ENCODE measurements at regions not wholly inside any gene's neighbourhood (a gene's known extent, or its start where the extent isn't known, plus 50 kb on each side); places are given as distances from the start of the nearest gene placed in this dataset.

DNA sequence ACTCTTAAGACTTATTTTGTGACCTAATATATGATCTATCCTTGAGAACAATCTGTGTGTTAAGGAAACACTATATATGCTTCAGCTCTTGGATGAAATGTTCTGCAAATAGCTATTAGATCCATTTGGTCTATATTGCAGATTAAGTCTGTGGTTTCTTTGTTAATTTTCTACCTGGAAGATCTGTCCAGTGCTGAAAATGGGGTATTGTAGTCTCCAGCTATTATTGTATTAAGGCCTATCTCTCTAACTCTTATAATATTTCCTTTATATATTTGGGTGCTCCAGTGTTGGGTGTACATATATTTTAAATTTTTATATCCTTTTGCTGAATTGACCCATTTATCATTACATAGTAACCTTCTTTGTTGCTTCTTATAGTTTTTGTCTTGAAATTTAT is 992.7 kb upstream of the CDH2 start (continued):
- TF ChIP-seq, protein P1, sequence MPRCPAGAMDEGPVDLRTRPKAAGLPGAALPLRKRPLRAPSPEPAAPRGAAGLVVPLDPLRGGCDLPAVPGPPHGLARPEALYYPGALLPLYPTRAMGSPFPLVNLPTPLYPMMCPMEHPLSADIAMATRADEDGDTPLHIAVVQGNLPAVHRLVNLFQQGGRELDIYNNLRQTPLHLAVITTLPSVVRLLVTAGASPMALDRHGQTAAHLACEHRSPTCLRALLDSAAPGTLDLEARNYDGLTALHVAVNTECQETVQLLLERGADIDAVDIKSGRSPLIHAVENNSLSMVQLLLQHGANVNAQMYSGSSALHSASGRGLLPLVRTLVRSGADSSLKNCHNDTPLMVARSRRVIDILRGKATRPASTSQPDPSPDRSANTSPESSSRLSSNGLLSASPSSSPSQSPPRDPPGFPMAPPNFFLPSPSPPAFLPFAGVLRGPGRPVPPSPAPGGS (IDR thresholded peaks at IDR 0.05), result no peak

DNA sequence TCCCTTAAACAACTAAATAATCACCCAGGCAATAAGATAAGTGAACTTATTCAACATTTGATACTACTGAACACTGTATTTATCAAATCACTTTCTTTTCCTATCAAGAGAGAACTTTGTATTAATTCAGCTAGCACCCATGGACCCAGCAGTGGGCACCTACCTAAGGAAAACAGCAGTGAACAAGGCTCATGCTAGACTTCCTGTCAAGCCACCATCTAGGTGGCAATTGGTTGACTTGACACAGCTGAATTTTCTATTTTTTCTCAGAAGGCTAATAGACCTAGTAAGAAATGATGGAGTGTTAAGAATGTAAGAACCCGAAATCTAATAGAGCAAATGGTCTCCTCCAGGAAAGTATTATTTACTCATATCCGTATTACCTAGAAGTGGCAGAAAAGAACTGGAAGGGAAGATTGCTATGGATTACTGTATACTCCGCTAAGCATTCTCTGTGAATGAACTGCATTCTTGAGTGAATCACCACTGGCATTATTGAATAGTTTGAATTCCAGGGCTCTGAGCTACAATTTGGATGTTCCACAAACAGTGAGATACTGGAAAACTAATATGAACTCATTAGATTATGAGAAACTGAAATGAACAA is 988.2 kb upstream of the CDH2 start:
- FAIRE-seq (no peak), DNase-seq (ENCODE audit: low read depth in 1 of 2, low spot score in 1 of 2) (peak; percentile 19 to 57), ATAC-seq (peak; percentile 85 to 95)
- peaks cover 34% of the 10 kb centered on the region for H3K4me1 ChIP-seq
- peak overlapping the region; percentile 74 for H3K4me2 ChIP-seq
- TF ChIP-seq KDM5A (IDR thresholded peaks at IDR 0.05) (no peak), JUNB (IDR thresholded peaks at IDR 0.05) (peak; percentile 85), RAD21 (conservative IDR thresholded peaks at IDR 0.05 in 1 of 2, IDR thresholded peaks at IDR 0.05 in 1 of 2) (peak; percentile 16 to 21; a peak in 2 of 5 replicates), RNF2 (IDR thresholded peaks at IDR 0.05; ENCODE audit: borderline replicate concordance, low read depth) (no peak), POLR2A (IDR thresholded peaks at IDR 0.05; ENCODE audit: low read length) (no peak), CBX2 (IDR thresholded peaks at IDR 0.05; ENCODE audit: borderline replicate concordance, low read depth) (no peak), EP300 (IDR thresholded peaks at IDR 0.05) (peak in 1 of 2 experiments; percentile 45; a peak in 1 of 5 replicates), RARB (CRISPR knock-in tag; IDR thresholded peaks at IDR 0.05) (no peak), GATA3 (IDR thresholded peaks at IDR 0.05; ENCODE audit: borderline replicate concordance) (peak; percentile 68; the same call in 1 of the 2 replicates), FOSL2 (IDR thresholded peaks at IDR 0.05) (peak; percentile 80), FOSL2 (CRISPR knock-in tag; IDR thresholded peaks at IDR 0.05) (peak; percentile 91), JUN (IDR thresholded peaks at IDR 0.05) (0 out of 5 replicates have a peak, but pooled peaks of 1 of the 2 experiments have one; percentile 37)
- TF ChIP-seq, protein P2, sequence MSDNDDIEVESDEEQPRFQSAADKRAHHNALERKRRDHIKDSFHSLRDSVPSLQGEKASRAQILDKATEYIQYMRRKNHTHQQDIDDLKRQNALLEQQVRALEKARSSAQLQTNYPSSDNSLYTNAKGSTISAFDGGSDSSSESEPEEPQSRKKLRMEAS (IDR thresholded peaks at IDR 0.05), result 0 out of 2 replicates have a peak, but pooled peaks have one; percentile 21
- TF ChIP-seq, protein P3, sequence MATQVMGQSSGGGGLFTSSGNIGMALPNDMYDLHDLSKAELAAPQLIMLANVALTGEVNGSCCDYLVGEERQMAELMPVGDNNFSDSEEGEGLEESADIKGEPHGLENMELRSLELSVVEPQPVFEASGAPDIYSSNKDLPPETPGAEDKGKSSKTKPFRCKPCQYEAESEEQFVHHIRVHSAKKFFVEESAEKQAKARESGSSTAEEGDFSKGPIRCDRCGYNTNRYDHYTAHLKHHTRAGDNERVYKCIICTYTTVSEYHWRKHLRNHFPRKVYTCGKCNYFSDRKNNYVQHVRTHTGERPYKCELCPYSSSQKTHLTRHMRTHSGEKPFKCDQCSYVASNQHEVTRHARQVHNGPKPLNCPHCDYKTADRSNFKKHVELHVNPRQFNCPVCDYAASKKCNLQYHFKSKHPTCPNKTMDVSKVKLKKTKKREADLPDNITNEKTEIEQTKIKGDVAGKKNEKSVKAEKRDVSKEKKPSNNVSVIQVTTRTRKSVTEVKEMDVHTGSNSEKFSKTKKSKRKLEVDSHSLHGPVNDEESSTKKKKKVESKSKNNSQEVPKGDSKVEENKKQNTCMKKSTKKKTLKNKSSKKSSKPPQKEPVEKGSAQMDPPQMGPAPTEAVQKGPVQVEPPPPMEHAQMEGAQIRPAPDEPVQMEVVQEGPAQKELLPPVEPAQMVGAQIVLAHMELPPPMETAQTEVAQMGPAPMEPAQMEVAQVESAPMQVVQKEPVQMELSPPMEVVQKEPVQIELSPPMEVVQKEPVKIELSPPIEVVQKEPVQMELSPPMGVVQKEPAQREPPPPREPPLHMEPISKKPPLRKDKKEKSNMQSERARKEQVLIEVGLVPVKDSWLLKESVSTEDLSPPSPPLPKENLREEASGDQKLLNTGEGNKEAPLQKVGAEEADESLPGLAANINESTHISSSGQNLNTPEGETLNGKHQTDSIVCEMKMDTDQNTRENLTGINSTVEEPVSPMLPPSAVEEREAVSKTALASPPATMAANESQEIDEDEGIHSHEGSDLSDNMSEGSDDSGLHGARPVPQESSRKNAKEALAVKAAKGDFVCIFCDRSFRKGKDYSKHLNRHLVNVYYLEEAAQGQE (IDR thresholded peaks at IDR 0.05), result no peak
- ChIA-PET POLR2A (no interaction called here), CTCF (no interaction called here)
- no peaks in the 10 kb centered on the region for H3K9me3 ChIP-seq
- H3K4me3 ChIP-seq, result no peak overlapping the region; the same call in 2 of the 3 replicates
- WGBS (ENCODE audit: missing lambda C conversion rate), result 4% methylated on average over 3 of the region's 3 CpGs
- H3K27ac ChIP-seq, result peak overlapping the region; percentile 79 to 82

DNA sequence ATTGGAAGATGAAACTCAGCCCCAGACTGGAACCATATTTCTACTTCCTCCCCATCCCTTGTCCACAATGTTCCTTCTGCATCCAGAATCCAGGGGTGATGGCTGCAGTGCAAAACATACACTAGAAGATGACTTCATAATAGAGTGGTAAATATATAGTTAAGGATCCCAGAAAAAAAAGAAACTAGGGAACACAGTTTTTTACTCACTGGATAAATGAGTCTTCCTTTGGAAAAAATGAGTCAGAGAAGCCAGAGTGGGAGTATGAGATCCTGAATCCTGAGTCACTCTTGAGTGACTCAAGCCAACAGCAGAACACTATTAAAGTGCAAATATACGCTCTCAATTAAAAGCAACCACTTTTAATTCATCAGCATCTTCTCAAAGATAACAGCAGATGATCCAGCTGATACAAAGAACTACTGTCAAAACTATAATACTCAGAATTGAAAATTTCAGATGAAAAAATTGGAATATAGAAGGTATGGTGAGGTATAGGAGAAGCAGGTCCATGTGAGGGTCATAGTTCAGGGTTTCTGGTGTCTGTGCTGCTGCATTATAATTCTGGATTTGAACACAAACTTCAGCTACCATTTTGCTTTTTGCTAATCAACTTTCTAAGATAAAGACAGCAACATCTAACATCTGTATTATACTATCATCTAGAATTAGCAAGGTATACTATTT is 987.2 kb upstream of the CDH2 start:
- Histone ChIP-seq H3K4me1 (peaks cover 34% of the 10 kb centered on the region), H3K4me3 (no peak overlapping the region; the same call in 2 of the 3 replicates), H3K27ac (peak overlapping the region; percentile 79 to 82), H3K9me3 (no peaks in the 10 kb centered on the region), H3K4me2 (peak overlapping the region; percentile 74)
- ChIA-PET CTCF (no interaction called here), POLR2A (no interaction called here)
- WGBS (ENCODE audit: missing lambda C conversion rate), result 4% methylated on average over 1 of the region's 1 CpG
- ATAC-seq, result peak; percentile 93 to 96
- peak; percentile 37 to 66 for DNase-seq (ENCODE audit: low read depth in 1 of 2, low spot score in 1 of 2)
- FAIRE-seq, result no peak
- TF ChIP-seq ZSCAN20 (CRISPR knock-in tag; IDR thresholded peaks at IDR 0.05) (no peak), SMC3 (IDR thresholded peaks at IDR 0.05) (no peak), CEBPB (IDR thresholded peaks at IDR 0.05) (no peak), EP300 (IDR thresholded peaks at IDR 0.05) (peak in 1 of 2 experiments; percentile 39; a peak in 1 of 5 replicates), NFE2L2 (conservative IDR thresholded peaks at IDR 0.05; ENCODE audit: low read length) (no peak), SREBF2 (IDR thresholded peaks at IDR 0.05) (no peak), NR3C1 (IDR thresholded peaks at IDR 0.05) (no peak), JUN (IDR thresholded peaks at IDR 0.05) (peak in 1 of 2 experiments; percentile 34; a peak in 1 of 5 replicates), HDAC2 (IDR thresholded peaks at IDR 0.05) (no peak), EHMT2 (IDR thresholded peaks at IDR 0.05; ENCODE audit: low read depth) (no peak), JUNB (IDR thresholded peaks at IDR 0.05) (peak; percentile 91), ZC3H11A (IDR thresholded peaks at IDR 0.05) (no peak), MAFK (IDR thresholded peaks at IDR 0.05; ENCODE audit: partially characterized antibody) (no peak), HOXB13 (CRISPR knock-in tag; IDR thresholded peaks at IDR 0.05; ENCODE audit: low read depth) (no peak)
- TF ChIP-seq, protein P4, sequence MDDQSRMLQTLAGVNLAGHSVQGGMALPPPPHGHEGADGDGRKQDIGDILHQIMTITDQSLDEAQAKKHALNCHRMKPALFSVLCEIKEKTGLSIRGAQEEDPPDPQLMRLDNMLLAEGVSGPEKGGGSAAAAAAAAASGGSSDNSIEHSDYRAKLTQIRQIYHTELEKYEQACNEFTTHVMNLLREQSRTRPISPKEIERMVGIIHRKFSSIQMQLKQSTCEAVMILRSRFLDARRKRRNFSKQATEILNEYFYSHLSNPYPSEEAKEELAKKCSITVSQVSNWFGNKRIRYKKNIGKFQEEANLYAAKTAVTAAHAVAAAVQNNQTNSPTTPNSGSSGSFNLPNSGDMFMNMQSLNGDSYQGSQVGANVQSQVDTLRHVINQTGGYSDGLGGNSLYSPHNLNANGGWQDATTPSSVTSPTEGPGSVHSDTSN (IDR thresholded peaks at IDR 0.05), result no peak
- TF ChIP-seq, protein P5, sequence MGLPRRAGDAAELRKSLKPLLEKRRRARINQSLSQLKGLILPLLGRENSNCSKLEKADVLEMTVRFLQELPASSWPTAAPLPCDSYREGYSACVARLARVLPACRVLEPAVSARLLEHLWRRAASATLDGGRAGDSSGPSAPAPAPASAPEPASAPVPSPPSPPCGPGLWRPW (IDR thresholded peaks at IDR 0.05), result no peak
- TF ChIP-seq, protein P2 (IDR thresholded peaks at IDR 0.05), result 0 out of 2 replicates have a peak, but pooled peaks have one; percentile 16
- TF ChIP-seq, protein P6, sequence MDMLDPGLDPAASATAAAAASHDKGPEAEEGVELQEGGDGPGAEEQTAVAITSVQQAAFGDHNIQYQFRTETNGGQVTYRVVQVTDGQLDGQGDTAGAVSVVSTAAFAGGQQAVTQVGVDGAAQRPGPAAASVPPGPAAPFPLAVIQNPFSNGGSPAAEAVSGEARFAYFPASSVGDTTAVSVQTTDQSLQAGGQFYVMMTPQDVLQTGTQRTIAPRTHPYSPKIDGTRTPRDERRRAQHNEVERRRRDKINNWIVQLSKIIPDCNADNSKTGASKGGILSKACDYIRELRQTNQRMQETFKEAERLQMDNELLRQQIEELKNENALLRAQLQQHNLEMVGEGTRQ (IDR thresholded peaks at IDR 0.05), result no peak
